Mucosa of descending colon (tissue), 3 donors: ENCODE measurements at regions not wholly inside any gene's neighbourhood (a gene's known extent, or its start where the extent isn't known, plus 50 kb on each side); places are given as distances from the start of the nearest gene placed in this dataset.
"Not testable (repeated sequence)": the region's sequence is repeated elsewhere in the genome, so short reads cannot be mapped to it uniquely, and the experiment has no call there.

Source experiments
- ATAC-seq: fragments of 200-7000 bp; cut with Tn5 transposase; one replicate; pipeline ENCODE4 v1.9.1; 2020; ENCODE audit warnings: mild to moderate bottlenecking, moderate library complexity
- DNase-seq, 3 donors: peaks; one replicate each; pipeline ENCODE4 v3.0.0-alpha.2; 2020
- H3K36me3 ChIP-seq: fragments of 200-600 bp; one replicate; pipeline ENCODE4 v1.8.0; 2021; ENCODE audit warnings: low read depth, mild to moderate bottlenecking
- H3K4me1 ChIP-seq: fragments of 200-600 bp; one replicate; pipeline ENCODE4 v1.8.0; 2021; ENCODE audit warnings: low read depth, mild to moderate bottlenecking
- H3K4me3 ChIP-seq: fragments of 200-600 bp; one replicate; pipeline ENCODE4 v1.8.0; 2021; ENCODE audit warnings: mild to moderate bottlenecking
- H3K9me3 ChIP-seq: fragments of 200-600 bp; one replicate; pipeline ENCODE4 v1.8.0; 2021; ENCODE audit warnings: mild to moderate bottlenecking
- CTCF ChIP-seq: fragments of 200-600 bp; IDR thresholded peaks from one replicate; pipeline ENCODE4 v1.8.0; 2022; ENCODE audit warnings: antibody characterized with exemption, mild to moderate bottlenecking
- intact Hi-C, 2 donors: fragments of 100-400 bp; cut with DNase I in 1 of 2; cut with micrococcal nuclease in 1 of 2; formaldehyde crosslinking; loops; one replicate each; pipeline versions ENCODE4 v1.11.0 to v1.11.1; 2022; cut with DNase I, micrococcal nuclease
- donor health status: DM: no; HTN: no; CAD: no; lungs with moderate emphysema.
- donor health status: DM: no; HTN: no; CAD: no.
- donor health status: DM: no; HTN: yes; CAD: no.

DNA sequence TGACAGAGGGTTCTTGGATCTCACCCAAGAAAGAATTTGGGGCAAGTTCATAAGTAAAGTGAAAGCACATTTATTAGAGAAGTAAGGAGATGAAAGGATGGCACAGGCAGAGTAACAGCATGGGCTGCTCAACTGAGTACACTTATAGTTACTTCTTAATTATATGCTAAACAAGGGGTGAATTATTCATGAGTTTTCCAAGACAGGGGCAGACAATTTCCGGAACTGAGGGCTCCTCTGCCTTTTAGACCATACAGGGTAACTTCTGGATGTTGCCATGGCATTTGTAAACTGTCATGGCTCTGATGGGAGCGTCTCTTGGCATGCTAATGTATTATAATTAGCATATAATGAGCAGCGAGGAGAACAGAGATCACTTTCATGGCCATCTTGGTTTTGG, 221.2 kb upstream of the STT3B start:
- Histone ChIP-seq H3K9me3 (peaks cover 3% of the 10 kb centered on the region), H3K4me1 (no peaks in the 10 kb centered on the region), H3K4me3 (no peak overlapping the region), H3K36me3 (no peaks in the 10 kb centered on the region)
- TF ChIP-seq CTCF, result no peak
- intact Hi-C loops, result no loop called here
- ATAC-seq (no peak), DNase-seq (no peak)

DNA sequence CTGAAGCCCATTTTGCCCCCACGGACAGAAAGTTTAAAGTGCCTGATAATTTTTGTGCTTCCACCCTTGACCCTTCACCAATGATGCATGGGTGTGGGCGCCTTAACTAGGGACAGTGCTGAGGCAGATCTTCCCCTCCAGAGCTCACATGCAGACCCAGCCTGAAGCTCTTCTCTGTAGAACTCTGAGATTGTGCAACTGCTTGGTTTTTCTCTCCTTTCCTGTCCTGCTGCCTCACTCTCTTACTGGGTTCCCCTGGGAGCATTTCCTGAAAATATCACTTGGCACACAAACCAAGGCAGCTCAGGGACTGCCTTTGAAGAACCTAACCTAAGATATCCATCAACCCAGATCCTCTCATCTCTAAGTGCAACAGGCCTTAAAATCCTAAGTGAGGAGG, 220.3 kb upstream of the STT3B start:
- Histone ChIP-seq H3K4me1 (no peaks in the 10 kb centered on the region), H3K36me3 (no peaks in the 10 kb centered on the region), H3K9me3 (peaks cover 3% of the 10 kb centered on the region), H3K4me3 (no peak overlapping the region)
- ATAC-seq (no peak), DNase-seq (no peak)
- intact Hi-C loops, result no loop called here
- no peak for TF ChIP-seq CTCF

- ATAC-seq, result no peak
- Histone ChIP-seq H3K4me3 (no peak overlapping the region), H3K36me3 (no peaks in the 10 kb centered on the region), H3K9me3 (peaks cover 3% of the 10 kb centered on the region), H3K4me1 (no peaks in the 10 kb centered on the region)
- intact Hi-C loops, result no loop called here
- TF ChIP-seq CTCF, result no peak
- DNase-seq, result no peak
Observed at GRCh38 chr3:31314258-31314657, 218.5 kb upstream of the STT3B start.

DNA sequence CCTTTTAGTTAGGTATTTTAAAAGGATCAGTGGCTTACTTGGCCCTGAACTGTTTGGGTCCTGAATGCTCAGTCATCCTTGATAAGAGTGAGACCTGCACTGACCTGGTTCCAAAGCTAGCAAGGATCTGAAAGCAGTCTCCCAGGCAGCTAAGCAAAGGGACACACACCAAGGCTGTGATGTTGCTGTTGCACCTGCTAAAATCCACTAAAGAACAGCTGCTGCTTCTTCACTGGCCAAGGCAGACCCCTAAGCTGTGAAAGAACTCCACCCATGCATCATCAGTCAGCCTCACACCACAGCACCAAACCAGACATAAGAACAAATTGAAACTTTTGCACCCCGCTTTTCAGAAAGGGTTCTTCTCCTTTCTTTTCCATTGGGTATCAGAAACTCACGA, 213.4 kb upstream of the STT3B start:
- Histone ChIP-seq H3K36me3 (no peaks in the 10 kb centered on the region), H3K4me1 (no peaks in the 10 kb centered on the region), H3K4me3 (no peak overlapping the region), H3K9me3 (peaks cover 3% of the 10 kb centered on the region)
- TF ChIP-seq CTCF, result no peak
- ATAC-seq (no peak), DNase-seq (no peak)
- intact Hi-C loops, result no loop called here

- Histone ChIP-seq H3K9me3 (no peaks in the 10 kb centered on the region), H3K36me3 (no peaks in the 10 kb centered on the region), H3K4me1 (no peaks in the 10 kb centered on the region), H3K4me3 (no peak overlapping the region)
- intact Hi-C loops, result no loop called here
- no peak for DNase-seq
- no peak for TF ChIP-seq CTCF
- ATAC-seq, result no peak
Observed at GRCh38 chr3:31321620-31322019, 211.1 kb upstream of the STT3B start.

DNA sequence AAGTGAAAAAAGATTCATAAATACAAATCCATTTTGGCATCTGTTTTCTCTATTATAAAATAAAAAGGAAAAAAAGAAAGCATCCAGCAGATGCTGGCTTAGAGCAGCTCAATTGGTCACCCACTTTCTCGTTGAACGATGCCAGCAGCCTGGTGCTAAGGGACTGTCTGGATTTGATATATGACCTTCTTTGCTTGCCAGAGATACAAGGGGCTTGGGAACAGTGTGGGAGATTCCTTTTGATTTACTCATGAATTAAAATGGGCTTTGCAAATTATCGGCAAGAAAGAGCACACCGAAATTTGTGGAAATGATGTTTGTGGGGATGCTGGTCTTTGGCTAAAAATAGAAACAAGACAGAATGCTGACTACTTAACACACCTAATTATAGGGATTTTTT, 210.3 kb upstream of the STT3B start:
- ATAC-seq (no peak), DNase-seq (no peak)
- Histone ChIP-seq H3K36me3 (no peaks in the 10 kb centered on the region), H3K4me3 (no peak overlapping the region), H3K9me3 (no peaks in the 10 kb centered on the region), H3K4me1 (no peaks in the 10 kb centered on the region)
- TF ChIP-seq CTCF, result no peak
- intact Hi-C loops, result no loop called here

- H3K36me3 ChIP-seq, H3K4me1 ChIP-seq, intact Hi-C loops, ATAC-seq, DNase-seq, H3K9me3 ChIP-seq, H3K4me3 ChIP-seq: not testable (repeated sequence)
Observed at GRCh38 chr3:31327826-31328357, 204.8 kb upstream of the STT3B start.
